Stomach (tissue), 4 donors: ENCODE measurements at regions not wholly inside any gene's neighbourhood (a gene's known extent, or its start where the extent isn't known, plus 50 kb on each side); places are given as distances from the start of the nearest gene placed in this dataset.

ENCODE experiments used
- POLR2A ChIP-seq, 4 donors: fragments of 450-650 bp; IDR thresholded peaks; one replicate each; pipeline ENCODE4 v1.6.1; 2016; ENCODE audit warnings: antibody characterized with exemption in 4 of 4, control low read depth in 2 of 4, mild to moderate bottlenecking in 1 of 4, moderate library complexity in 1 of 4
- TF ChIP-seq, protein P1 (sequence below), 7 experiments: fragments of 450-650 bp in 4 of 7; fragments of 200-600 bp in 3 of 7; sonication (generic) in 3 of 7; IDR thresholded peaks; one replicate each; pipeline ENCODE4 v1.5.1; 2016 to 2019; ENCODE audit warnings: antibody characterized with exemption in 7 of 7, control low read depth in 2 of 7, mild to moderate bottlenecking in 1 of 7

DNA sequence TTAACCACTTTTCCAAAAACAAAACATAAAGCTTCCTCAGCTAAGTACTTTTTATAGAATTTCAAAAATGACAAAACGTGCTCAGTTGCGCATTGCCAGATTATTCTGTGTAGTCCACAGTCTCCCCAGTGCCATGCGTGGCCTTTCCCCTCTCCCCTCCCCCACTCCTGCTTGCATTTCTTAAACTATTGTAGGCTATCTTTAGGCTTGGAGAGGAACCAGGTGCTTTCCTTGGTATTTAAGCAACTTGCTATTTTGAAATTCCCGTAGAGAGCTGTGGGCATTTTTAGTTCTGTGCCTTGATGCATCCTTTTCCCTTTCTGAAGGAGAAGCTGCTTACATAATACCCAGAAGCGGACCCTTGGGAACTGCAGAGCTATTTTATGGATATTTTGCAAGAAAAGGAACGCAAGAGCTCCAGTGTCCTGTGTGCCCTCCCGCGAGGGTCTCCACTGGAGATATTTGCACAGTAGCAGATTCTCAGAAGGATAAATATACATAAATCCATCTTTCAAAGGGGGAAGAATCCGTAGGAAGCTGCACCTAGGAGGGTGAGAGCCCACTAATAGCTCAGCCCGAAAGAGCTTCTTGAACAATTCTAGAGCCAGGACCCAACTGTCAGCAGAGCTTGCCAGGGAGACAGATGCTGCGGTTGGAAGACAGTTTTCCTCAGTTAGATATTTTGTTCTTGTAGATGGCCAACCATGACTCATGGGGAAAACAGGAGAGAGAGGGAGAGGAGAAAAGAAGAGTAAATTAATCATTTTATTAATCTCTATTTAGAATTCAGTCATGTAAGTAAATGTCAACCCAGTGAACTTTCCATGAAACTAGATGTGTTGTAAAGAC lies 1298.3 kb upstream of the WWC1 start:
- TF ChIP-seq, protein P1, sequence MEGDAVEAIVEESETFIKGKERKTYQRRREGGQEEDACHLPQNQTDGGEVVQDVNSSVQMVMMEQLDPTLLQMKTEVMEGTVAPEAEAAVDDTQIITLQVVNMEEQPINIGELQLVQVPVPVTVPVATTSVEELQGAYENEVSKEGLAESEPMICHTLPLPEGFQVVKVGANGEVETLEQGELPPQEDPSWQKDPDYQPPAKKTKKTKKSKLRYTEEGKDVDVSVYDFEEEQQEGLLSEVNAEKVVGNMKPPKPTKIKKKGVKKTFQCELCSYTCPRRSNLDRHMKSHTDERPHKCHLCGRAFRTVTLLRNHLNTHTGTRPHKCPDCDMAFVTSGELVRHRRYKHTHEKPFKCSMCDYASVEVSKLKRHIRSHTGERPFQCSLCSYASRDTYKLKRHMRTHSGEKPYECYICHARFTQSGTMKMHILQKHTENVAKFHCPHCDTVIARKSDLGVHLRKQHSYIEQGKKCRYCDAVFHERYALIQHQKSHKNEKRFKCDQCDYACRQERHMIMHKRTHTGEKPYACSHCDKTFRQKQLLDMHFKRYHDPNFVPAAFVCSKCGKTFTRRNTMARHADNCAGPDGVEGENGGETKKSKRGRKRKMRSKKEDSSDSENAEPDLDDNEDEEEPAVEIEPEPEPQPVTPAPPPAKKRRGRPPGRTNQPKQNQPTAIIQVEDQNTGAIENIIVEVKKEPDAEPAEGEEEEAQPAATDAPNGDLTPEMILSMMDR (IDR thresholded peaks at IDR 0.05): no peak
- no peak for TF ChIP-seq POLR2A (IDR thresholded peaks at IDR 0.05)
